ENCODE measurements at regions not wholly inside any gene's neighbourhood (a gene's known extent, or its start where the extent isn't known, plus 50 kb on each side); places are given as distances from the start of the nearest gene placed in this dataset.
"Not testable (repeated sequence)": the region's sequence is repeated elsewhere in the genome, so short reads cannot be mapped to it uniquely, and the experiment has no call there.

DNA sequence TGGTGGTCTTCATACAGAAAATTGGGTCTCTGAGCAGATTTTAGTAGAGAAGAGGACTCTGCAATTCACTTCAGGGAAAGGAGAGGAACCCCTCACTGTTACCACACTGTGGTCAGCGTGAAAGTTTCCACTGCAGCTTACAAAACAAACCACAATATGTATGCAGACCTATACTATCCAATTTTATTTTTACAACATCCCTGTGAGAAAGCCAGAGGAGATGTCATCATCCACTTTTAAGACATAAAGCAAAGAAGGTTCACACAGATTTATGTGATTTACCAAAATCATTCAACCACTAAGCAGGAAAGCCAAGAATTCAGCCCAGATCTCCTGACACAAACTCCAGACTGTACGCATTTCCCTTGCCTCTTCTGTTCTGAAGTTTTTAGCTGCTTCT, 442.4 kb downstream of the FRK start:
- DNase-seq = no peak

DNA sequence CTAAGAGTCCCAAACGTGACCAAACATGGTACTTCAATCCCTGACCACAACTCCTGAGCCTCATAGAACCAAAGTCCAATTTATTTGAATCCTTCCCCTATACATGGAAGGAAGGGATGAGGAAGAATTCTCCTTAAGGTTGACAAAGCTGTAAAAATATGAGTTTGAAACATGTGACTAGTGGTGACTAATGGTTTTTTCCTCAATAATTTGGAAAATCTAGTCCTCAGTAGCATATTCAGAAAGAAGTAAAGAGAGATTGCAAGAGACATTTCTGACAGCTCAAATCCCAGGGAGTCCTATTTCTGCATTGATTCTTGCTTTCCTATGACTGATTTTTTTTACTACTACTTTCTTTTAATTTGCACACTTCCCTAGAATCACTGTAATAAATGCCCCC, 443.7 kb downstream of the FRK start:
- no peak for DNase-seq

DNA sequence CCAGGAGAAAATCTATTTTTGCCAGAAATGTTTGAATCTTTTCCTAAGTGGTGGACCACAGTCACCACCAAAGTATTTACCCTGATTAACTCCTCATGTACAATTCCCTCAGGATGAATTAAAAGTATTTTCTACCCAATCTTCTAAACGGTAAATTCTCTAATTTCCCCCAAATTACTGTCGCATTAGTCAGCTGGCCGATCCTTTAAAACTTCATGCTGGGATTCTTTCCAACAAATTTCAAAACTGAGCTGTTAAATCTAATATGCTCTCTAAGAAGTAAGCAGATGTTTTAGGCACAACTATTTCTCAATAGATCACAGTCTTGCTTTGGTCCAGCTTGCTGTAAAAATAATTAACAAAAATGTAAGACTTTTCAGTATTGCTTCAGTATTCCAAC, 447.2 kb downstream of the FRK start:
- DNase-seq = no peak

DNA sequence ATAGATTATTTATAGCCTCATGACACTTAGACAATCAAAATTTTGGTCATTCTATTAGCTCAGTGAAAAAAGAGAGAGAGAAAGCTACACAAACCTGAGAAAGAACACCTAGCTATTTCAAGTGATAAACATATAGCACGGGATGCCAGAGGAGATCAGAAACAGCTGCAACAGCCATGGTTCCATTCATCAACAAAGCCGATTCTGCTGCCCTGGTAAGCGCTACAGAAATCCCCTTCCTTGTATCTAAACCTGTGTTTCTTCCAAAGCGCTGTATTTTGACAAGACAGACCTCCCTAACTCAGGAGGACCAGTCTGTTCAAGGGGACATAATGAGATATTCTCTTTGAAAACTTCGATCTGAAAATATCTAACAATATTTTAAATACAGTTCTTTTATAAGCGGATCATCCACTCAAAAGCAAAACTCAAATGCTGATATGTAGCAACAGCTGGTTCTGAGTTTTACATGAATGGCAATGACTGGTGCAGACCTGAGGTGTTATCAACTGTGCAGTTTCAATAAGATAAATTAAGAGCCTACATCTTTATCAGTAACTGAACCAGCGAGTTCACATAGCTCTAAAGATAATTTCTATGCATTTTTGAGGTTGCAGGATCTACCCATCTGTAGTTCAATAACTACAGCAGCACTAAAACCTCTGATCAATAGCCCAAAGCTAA, 447.8 kb downstream of the FRK start:
- no peak for DNase-seq

- no peak for DNase-seq
Measured at GRCh38 chr6:115612216-115612615, 448.5 kb downstream of the FRK start.

DNA sequence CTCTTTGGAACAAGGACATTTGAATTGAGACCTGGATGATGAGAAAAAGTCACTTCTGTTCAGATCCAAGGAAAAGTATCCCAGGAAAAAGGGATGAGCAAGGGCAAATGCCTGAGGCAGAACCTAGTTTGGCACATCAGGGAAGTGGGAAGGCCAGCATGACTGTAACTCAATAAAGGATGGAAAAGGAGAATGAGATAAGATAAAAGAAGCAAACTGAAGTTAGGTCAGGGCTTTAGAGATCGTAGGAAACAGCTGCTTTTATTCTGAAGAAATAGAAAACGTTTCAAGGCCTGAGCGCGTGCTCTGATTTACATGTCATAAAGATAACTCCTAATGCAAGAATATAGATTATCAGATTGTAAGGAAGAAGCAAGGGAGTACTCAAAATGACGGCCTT, 450.0 kb downstream of the FRK start:
- DNase-seq = no peak

- no peak for DNase-seq
Measured at GRCh38 chr6:115609111-115609510, 451.6 kb downstream of the FRK start.

GRCh38 chr6:115602466-115602865, 458.2 kb downstream of the FRK start:
- DNase-seq = no peak

DNA sequence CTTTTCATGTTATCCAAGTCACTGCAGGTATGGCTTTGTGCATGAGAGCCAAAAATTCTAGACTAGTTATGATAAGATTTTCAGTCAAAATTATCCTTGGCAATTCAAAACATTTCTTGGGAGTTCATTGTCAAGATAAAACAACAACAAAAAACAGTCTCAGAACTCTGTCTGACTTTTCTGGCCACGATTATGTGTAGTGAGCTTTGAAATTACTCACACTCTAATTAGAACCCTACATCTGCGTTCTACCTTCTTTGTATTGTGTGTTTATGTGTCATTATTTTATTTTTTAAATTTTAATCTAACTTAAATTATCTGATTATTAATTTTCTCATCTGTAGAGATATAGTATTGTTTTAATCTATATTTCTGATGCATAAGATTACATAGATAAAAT, 459.2 kb downstream of the FRK start:
- no peak for DNase-seq

GRCh38 chr6:115601064-115601463, 459.6 kb downstream of the FRK start:
- DNase-seq = no peak

- DNase-seq = no peak
Measured at GRCh38 chr6:115594891-115595290, 465.8 kb downstream of the FRK start.

GRCh38 chr6:115592025-115592424, 468.7 kb downstream of the FRK start:
- DNase-seq = no peak

GRCh38 chr6:115589072-115589471, 471.6 kb downstream of the FRK start:
- DNase-seq = not testable (repeated sequence)

GRCh38 chr6:115583290-115583689, 477.4 kb downstream of the FRK start:
- no peak for DNase-seq

GRCh38 chr6:115582386-115582785, 478.3 kb downstream of the FRK start:
- no peak for DNase-seq

- DNase-seq = not testable (repeated sequence)
Measured at GRCh38 chr6:115579565-115579964, 481.1 kb downstream of the FRK start.

GRCh38 chr6:115577270-115577669, 483.4 kb downstream of the FRK start:
- no peak for DNase-seq

- DNase-seq = no peak
Measured at GRCh38 chr6:115575285-115575684, 485.4 kb downstream of the FRK start.

DNA sequence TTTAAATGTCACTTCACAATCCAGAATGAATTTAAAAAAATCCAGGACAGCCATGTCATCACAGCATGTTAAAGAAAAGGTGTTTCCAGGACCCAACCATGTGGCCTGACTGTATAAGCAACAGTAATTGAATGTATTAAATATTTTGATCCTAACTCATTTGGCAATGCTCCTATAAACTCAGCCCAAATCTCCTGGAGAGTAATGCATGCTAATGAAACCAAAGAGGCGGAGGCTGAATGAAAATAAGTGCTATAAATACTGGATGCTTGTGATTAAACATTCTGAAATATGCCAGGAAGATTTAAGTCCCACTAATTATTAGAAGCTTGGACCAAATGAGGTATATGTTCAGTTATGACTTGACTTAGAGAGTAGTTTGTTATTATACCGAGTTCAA, 486.8 kb downstream of the FRK start:
- no peak for DNase-seq

GRCh38 chr6:115570331-115570730, 490.4 kb downstream of the FRK start:
- DNase-seq = no peak

- no peak for DNase-seq
Measured at GRCh38 chr6:115554060-115554459, 506.6 kb downstream of the FRK start.

- peak; percentile 46 for DNase-seq
Measured at GRCh38 chr6:115551527-115551926, 509.2 kb downstream of the FRK start.

DNA sequence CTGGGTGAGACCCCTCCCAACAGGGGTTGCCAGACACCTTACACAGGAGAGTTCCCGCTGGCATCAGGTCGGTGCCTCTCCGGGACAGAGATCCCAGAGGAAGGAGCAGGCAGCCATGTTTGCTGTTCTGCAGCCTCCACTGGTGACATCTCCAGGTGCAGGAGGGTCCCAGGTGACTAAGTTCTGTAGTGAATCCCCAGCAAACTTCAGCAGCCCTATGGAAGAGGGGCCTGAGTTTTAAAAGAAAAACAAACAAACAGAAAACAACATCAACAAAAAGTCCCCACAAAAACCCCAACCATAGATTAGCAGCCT, 515.1 kb downstream of the FRK start:
- no peak for DNase-seq

GRCh38 chr6:115544765-115545671, 515.7 kb downstream of the FRK start:
- no peak for DNase-seq
